ENCODE measurements at regions not wholly inside any gene's neighbourhood (a gene's known extent, or its start where the extent isn't known, plus 50 kb on each side); places are given as distances from the start of the nearest gene placed in this dataset.

- TF ChIP-seq CTCF (IDR thresholded peaks at IDR 0.05; ENCODE audit: extremely low read depth, insufficient read depth, missing control alignments), result no peak
- no peak for DNase-seq (ENCODE audit: low spot score)
- in situ Hi-C loops (cut with MboI; ENCODE audit: low pct_unique_long_range_greater_than_20kb, low sequenced_read_pairs, unreplicated experiment), result no loop called here
These were observed 1740.9 kb downstream of the EFNA5 start for GRCh38 chr5:105929858-105930257.

GRCh38 chr5:105924366-105924765 is 1746.4 kb downstream of the EFNA5 start:
- no peak for TF ChIP-seq CTCF (IDR thresholded peaks at IDR 0.05; ENCODE audit: extremely low read depth, insufficient read depth, missing control alignments)
- no peak for DNase-seq (ENCODE audit: low spot score)
- in situ Hi-C loops (cut with MboI; ENCODE audit: low pct_unique_long_range_greater_than_20kb, low sequenced_read_pairs, unreplicated experiment), result no loop called here

GRCh38 chr5:105922574-105922973 is 1748.2 kb downstream of the EFNA5 start:
- DNase-seq (ENCODE audit: low spot score), result no peak
- in situ Hi-C loops (cut with MboI; ENCODE audit: low pct_unique_long_range_greater_than_20kb, low sequenced_read_pairs, unreplicated experiment), result no loop called here
- no peak for TF ChIP-seq CTCF (IDR thresholded peaks at IDR 0.05; ENCODE audit: extremely low read depth, insufficient read depth, missing control alignments)

- no peak for TF ChIP-seq CTCF (IDR thresholded peaks at IDR 0.05; ENCODE audit: extremely low read depth, insufficient read depth, missing control alignments)
- in situ Hi-C loops (cut with MboI; ENCODE audit: low pct_unique_long_range_greater_than_20kb, low sequenced_read_pairs, unreplicated experiment), result no loop called here
- no peak for DNase-seq (ENCODE audit: low spot score)
These were observed 1748.7 kb downstream of the EFNA5 start for GRCh38 chr5:105922080-105922479.

- no peak for TF ChIP-seq CTCF (IDR thresholded peaks at IDR 0.05; ENCODE audit: extremely low read depth, insufficient read depth, missing control alignments)
- in situ Hi-C loops (cut with MboI; ENCODE audit: low pct_unique_long_range_greater_than_20kb, low sequenced_read_pairs, unreplicated experiment), result no loop called here
- no peak for DNase-seq (ENCODE audit: low spot score)
These were observed 1753.5 kb downstream of the EFNA5 start for GRCh38 chr5:105917189-105917588.

GRCh38 chr5:105907016-105907415 is 1763.7 kb downstream of the EFNA5 start:
- no peak for TF ChIP-seq CTCF (IDR thresholded peaks at IDR 0.05; ENCODE audit: extremely low read depth, insufficient read depth, missing control alignments)
- no peak for DNase-seq (ENCODE audit: low spot score)
- in situ Hi-C loops (cut with MboI; ENCODE audit: low pct_unique_long_range_greater_than_20kb, low sequenced_read_pairs, unreplicated experiment), result no loop called here

- in situ Hi-C loops (cut with MboI; ENCODE audit: low pct_unique_long_range_greater_than_20kb, low sequenced_read_pairs, unreplicated experiment), result no loop called here
- DNase-seq (ENCODE audit: low spot score), result no peak
These were observed 1765.3 kb downstream of the EFNA5 start for GRCh38 chr5:105905392-105905791.

More at GRCh38 chr5:105905392-105905791, 1765.3 kb downstream of the EFNA5 start:
- no peak for TF ChIP-seq CTCF (IDR thresholded peaks at IDR 0.05; ENCODE audit: extremely low read depth, insufficient read depth, missing control alignments)
